Stomach (tissue), 4 donors: ENCODE measurements at regions not wholly inside any gene's neighbourhood (a gene's known extent, or its start where the extent isn't known, plus 50 kb on each side); places are given as distances from the start of the nearest gene placed in this dataset.

Experiments
- EP300 ChIP-seq: sonication (generic); formaldehyde crosslinking; IDR thresholded peaks from one replicate; pipeline ENCODE4 v1.6.1; 2017; ENCODE audit warnings: antibody characterized with exemption
- POLR2A ChIP-seq, 4 donors: fragments of 450-650 bp; IDR thresholded peaks; one replicate each; pipeline ENCODE4 v1.6.1; 2016; ENCODE audit warnings: antibody characterized with exemption in 4 of 4, control low read depth in 2 of 4, mild to moderate bottlenecking in 1 of 4, moderate library complexity in 1 of 4
- POLR2AphosphoS5 ChIP-seq, 3 donors: sonication (generic); formaldehyde crosslinking; IDR thresholded peaks; one replicate each; pipeline ENCODE4 v1.6.1; 2016; ENCODE audit warnings: antibody characterized with exemption in 3 of 3
- TF ChIP-seq, protein P1 (sequence below), 7 experiments: fragments of 450-650 bp in 4 of 7; fragments of 200-600 bp in 3 of 7; sonication (generic) in 3 of 7; IDR thresholded peaks; one replicate each; pipeline ENCODE4 v1.5.1; 2016 to 2019; ENCODE audit warnings: antibody characterized with exemption in 7 of 7, control low read depth in 2 of 7, mild to moderate bottlenecking in 1 of 7

DNA sequence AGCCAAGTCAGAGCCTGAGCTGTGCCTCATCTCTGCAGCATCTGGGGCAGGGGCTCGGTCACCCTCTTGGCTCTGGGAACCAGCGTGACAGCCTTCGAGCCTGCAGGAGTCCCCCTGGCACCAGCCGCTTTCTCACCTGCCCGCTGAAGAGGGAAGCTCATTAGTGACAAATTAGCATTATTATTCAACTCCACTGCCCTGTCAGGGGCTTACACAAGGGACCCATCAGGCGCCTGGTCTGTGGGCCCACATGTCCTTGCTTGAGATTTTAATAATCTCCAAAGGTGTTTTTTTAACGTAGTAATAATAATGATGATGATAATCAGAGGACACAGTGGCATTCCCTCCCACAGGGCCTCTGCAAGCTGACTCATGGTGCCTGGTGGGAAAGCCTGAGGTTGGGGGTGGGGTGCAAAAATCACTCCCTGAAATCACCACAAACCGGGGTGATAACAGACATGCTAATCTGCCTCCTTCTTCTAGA is 98.1 kb upstream of the IGSF21 start:
- TF ChIP-seq, protein P1, sequence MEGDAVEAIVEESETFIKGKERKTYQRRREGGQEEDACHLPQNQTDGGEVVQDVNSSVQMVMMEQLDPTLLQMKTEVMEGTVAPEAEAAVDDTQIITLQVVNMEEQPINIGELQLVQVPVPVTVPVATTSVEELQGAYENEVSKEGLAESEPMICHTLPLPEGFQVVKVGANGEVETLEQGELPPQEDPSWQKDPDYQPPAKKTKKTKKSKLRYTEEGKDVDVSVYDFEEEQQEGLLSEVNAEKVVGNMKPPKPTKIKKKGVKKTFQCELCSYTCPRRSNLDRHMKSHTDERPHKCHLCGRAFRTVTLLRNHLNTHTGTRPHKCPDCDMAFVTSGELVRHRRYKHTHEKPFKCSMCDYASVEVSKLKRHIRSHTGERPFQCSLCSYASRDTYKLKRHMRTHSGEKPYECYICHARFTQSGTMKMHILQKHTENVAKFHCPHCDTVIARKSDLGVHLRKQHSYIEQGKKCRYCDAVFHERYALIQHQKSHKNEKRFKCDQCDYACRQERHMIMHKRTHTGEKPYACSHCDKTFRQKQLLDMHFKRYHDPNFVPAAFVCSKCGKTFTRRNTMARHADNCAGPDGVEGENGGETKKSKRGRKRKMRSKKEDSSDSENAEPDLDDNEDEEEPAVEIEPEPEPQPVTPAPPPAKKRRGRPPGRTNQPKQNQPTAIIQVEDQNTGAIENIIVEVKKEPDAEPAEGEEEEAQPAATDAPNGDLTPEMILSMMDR (IDR thresholded peaks at IDR 0.05) = no peak
- no peak for TF ChIP-seq POLR2A (IDR thresholded peaks at IDR 0.05)
- TF ChIP-seq POLR2AphosphoS5 (IDR thresholded peaks at IDR 0.05) = no peak
- TF ChIP-seq EP300 = no peak
